GM21737 (cell line): ENCODE measurements at regions not wholly inside any gene's neighbourhood (a gene's known extent, or its start where the extent isn't known, plus 50 kb on each side); places are given as distances from the start of the nearest gene placed in this dataset.

Experiments used
- ATAC-seq: cut with Tn5 transposase; IDR thresholded peaks from one replicate; pipeline ENCODE4 v1.9.1; 2021; ENCODE audit warnings: mild to moderate bottlenecking, moderate library complexity; ENCODE audit not compliant: unreplicated experiment

GRCh38 chr2:123002660-123003248, 1022.3 kb upstream of the CNTNAP5 start:
- ATAC-seq = no peak

GRCh38 chr2:123015186-123015585, 1009.9 kb upstream of the CNTNAP5 start:
- no peak for ATAC-seq

- ATAC-seq = no peak
Measured at GRCh38 chr2:123035541-123035940, 989.5 kb upstream of the CNTNAP5 start.

- no peak for ATAC-seq
Measured at GRCh38 chr2:123036300-123036699, 988.8 kb upstream of the CNTNAP5 start.

- ATAC-seq = no peak
Measured at GRCh38 chr2:123040506-123040905, 984.6 kb upstream of the CNTNAP5 start.

- ATAC-seq = no peak
Measured at GRCh38 chr2:123043458-123043857, 981.6 kb upstream of the CNTNAP5 start.

GRCh38 chr2:123045713-123046112, 979.4 kb upstream of the CNTNAP5 start:
- no peak for ATAC-seq

- no peak for ATAC-seq
Measured at GRCh38 chr2:123047186-123047585, 977.9 kb upstream of the CNTNAP5 start.

- ATAC-seq = no peak
Measured at GRCh38 chr2:123051136-123051535, 974.0 kb upstream of the CNTNAP5 start.

- ATAC-seq = no peak
Measured at GRCh38 chr2:123061534-123061933, 963.6 kb upstream of the CNTNAP5 start.

GRCh38 chr2:123073371-123073770, 951.7 kb upstream of the CNTNAP5 start:
- no peak for ATAC-seq

GRCh38 chr2:123073956-123074355, 951.1 kb upstream of the CNTNAP5 start:
- no peak for ATAC-seq

- no peak for ATAC-seq
Measured at GRCh38 chr2:123077101-123077500, 948.0 kb upstream of the CNTNAP5 start.

- no peak for ATAC-seq
Measured at GRCh38 chr2:123080331-123080730, 944.8 kb upstream of the CNTNAP5 start.

- no peak for ATAC-seq
Measured at GRCh38 chr2:123085484-123085883, 939.6 kb upstream of the CNTNAP5 start.

GRCh38 chr2:123086613-123087385, 938.3 kb upstream of the CNTNAP5 start:
- no peak for ATAC-seq

GRCh38 chr2:123091471-123091870, 933.6 kb upstream of the CNTNAP5 start:
- no peak for ATAC-seq

GRCh38 chr2:123093199-123093598, 931.9 kb upstream of the CNTNAP5 start:
- no peak for ATAC-seq

- no peak for ATAC-seq
Measured at GRCh38 chr2:123095219-123095835, 929.8 kb upstream of the CNTNAP5 start.

- no peak for ATAC-seq
Measured at GRCh38 chr2:123098619-123099018, 926.5 kb upstream of the CNTNAP5 start.

- ATAC-seq = no peak
Measured at GRCh38 chr2:123101434-123101833, 923.7 kb upstream of the CNTNAP5 start.

- ATAC-seq = no peak
Measured at GRCh38 chr2:123103902-123104301, 921.2 kb upstream of the CNTNAP5 start.
